HCT116 (cell line): ENCODE measurements at regions not wholly inside any gene's neighbourhood (a gene's known extent, or its start where the extent isn't known, plus 50 kb on each side); places are given as distances from the start of the nearest gene placed in this dataset.

ENCODE experiments used
- ATAC-seq: fragments of 200-7000 bp; cut with Tn5 transposase; 2 replicates; pipeline ENCODE4 v1.9.1; 2020; ENCODE audit warnings: mild to moderate bottlenecking, moderate library complexity
- BruUV-seq: library from RNA; stranded (reverse); fragments of 400-500 nt; replicated peaks from 2 replicates; lab custom pipeline; 2021; lab: Mats Ljungman, UMichigan
- CTCF ChIA-PET: fragments of 300-600 bp; sonication (Branson Sonifier 250); formaldehyde crosslinking; loops from one replicate; lab custom pipeline; 2021; ENCODE audit warnings: antibody characterized with exemption; lab: Charles Lee
- POLR2A ChIA-PET: fragments of 300-600, 350-600 bp; sonication (Branson Sonifier 250); formaldehyde crosslinking; loops from one replicate; lab custom pipeline; 2021; ENCODE audit warnings: antibody characterized with exemption; lab: Charles Lee
- RAD21 ChIA-PET, 2 experiments: fragments of 300-600 bp; sonication (Branson Sonifier 250); formaldehyde crosslinking; loops; one replicate each; lab custom pipeline; 2023; ENCODE audit warnings: low total read pairs in 2 of 2; ENCODE audit not compliant: uncharacterized antibody in 2 of 2, unreplicated experiment in 2 of 2, low non-redundant PET in 1 of 2; lab: Charles Lee
- DNase-seq: peaks from one replicate; pipeline ENCODE4 v3.0.0-alpha.2; 2010; ENCODE audit warnings: low read depth, low spot score
- H2AFZ ChIP-seq: fragments of 200-600 bp; shearing (Covaris generic), sonication (generic); 2 replicates; pipeline ENCODE4 v1.6.1; 2017; ENCODE audit warnings: low read depth, mixed run types, mixed read lengths, antibody characterized with exemption, low read length; ENCODE audit not compliant: poor library complexity, severe bottlenecking
- H3K27ac ChIP-seq: 2 replicates; pipeline ENCODE4 v1.5.1; 2012; ENCODE audit warnings: low read depth, low read length
- H3K27me3 ChIP-seq: fragments of 200-600 bp; sonication (generic); 2 replicates; pipeline ENCODE4 v1.6.1; 2016; ENCODE audit warnings: mixed run types, low read length, mixed read lengths; ENCODE audit not compliant: insufficient read depth
- H3K36me3 ChIP-seq, 2 experiments: fragments of 200-500 bp in 1 of 2; fragments of 200-600 bp in 1 of 2; sonication (Bioruptor generic) in 1 of 2; sonication (generic) in 1 of 2; 2 replicates each; pipeline versions ENCODE4 v1.5.1 to v1.6.1; 2014 to 2016; ENCODE audit warnings: low read length in 2 of 2, inconsistent platforms in 1 of 2, mixed read lengths in 1 of 2, mixed run types in 1 of 2; ENCODE audit not compliant: insufficient read depth in 2 of 2, control insufficient read depth in 1 of 2
- H3K4me1 ChIP-seq, 2 experiments: fragments of 200-600 bp in 1 of 2; sonication (generic) in 1 of 2; 2 replicates each; pipeline versions ENCODE4 v1.5.1 to v1.6.1; 2012 to 2017; ENCODE audit warnings: low read length in 2 of 2, inconsistent platforms in 1 of 2, mild to moderate bottlenecking in 1 of 2, mixed read lengths in 1 of 2, mixed run types in 1 of 2, moderate library complexity in 1 of 2; ENCODE audit not compliant: insufficient read depth in 2 of 2, control insufficient read depth in 1 of 2
- H3K4me2 ChIP-seq: fragments of 200-600 bp; sonication (generic); 2 replicates; pipeline ENCODE4 v1.6.1; 2017; ENCODE audit warnings: mixed run types, low read length, mixed read lengths
- H3K4me3 ChIP-seq, 2 experiments: fragments of 200-600 bp in 1 of 2; sonication (generic) in 1 of 2; replicated peaks in 1 of 2; 2 replicates each; pipeline ENCODE4 v1.5.1; 2011 to 2016; ENCODE audit warnings: low read length in 2 of 2, control low read depth in 1 of 2, low read depth in 1 of 2, mild to moderate bottlenecking in 1 of 2, mixed read lengths in 1 of 2, mixed run types in 1 of 2
- H3K79me2 ChIP-seq: fragments of 200-600 bp; sonication (generic); 2 replicates; pipeline ENCODE4 v1.6.1; 2017; ENCODE audit warnings: mild to moderate bottlenecking, mixed run types, low read length, moderate library complexity, mixed read lengths; ENCODE audit not compliant: insufficient read depth
- H3K9ac ChIP-seq: fragments of 200-600 bp; sonication (generic); 2 replicates; pipeline ENCODE4 v1.6.1; 2016; ENCODE audit warnings: low read length, mixed read lengths
- H3K9me2 ChIP-seq: fragments of 200-600 bp; sonication (generic), shearing (Covaris generic); 2 replicates; pipeline ENCODE4 v1.6.1; 2017; ENCODE audit warnings: mixed run types, mild to moderate bottlenecking, moderate library complexity; ENCODE audit not compliant: insufficient read depth
- H3K9me3 ChIP-seq, 2 experiments: fragments of 200-500 bp in 1 of 2; fragments of 200-600 bp in 1 of 2; sonication (Bioruptor generic) in 1 of 2; sonication (generic) in 1 of 2; 2 replicates each; pipeline ENCODE4 v1.6.1; 2014 to 2017; ENCODE audit warnings: low read length in 2 of 2, mixed read lengths in 2 of 2, inconsistent platforms in 1 of 2, low read depth in 1 of 2, mild to moderate bottlenecking in 1 of 2, mixed run types in 1 of 2, moderate library complexity in 1 of 2; ENCODE audit not compliant: control insufficient read depth in 1 of 2, insufficient read depth in 1 of 2
- H4K20me1 ChIP-seq: fragments of 200-600 bp; sonication (generic), shearing (Covaris generic); 2 replicates; pipeline ENCODE4 v1.6.1; 2017; ENCODE audit warnings: mixed run types, mild to moderate bottlenecking, moderate library complexity; ENCODE audit not compliant: insufficient read depth
- CBX3 ChIP-seq: IDR thresholded peaks from 2 replicates; pipeline ENCODE4 v1.6.1; 2012; ENCODE audit warnings: low read depth
- CEBPB ChIP-seq: IDR thresholded peaks from 2 replicates; pipeline ENCODE4 v1.6.1; 2012; ENCODE audit warnings: low read depth
- EGR1 ChIP-seq: IDR thresholded peaks from 2 replicates; pipeline ENCODE4 v1.6.1; 2012; ENCODE audit warnings: low read depth
- ELF1 ChIP-seq: IDR thresholded peaks from 2 replicates; pipeline ENCODE4 v1.6.1; 2012; ENCODE audit warnings: low read depth, borderline replicate concordance
- EZH2phosphoT487 ChIP-seq: fragments of 200-600 bp; IDR thresholded peaks from 2 replicates; pipeline ENCODE4 v1.6.1; 2018; ENCODE audit warnings: antibody characterized with exemption, borderline replicate concordance
- FOSL1 ChIP-seq: IDR thresholded peaks from 2 replicates; pipeline ENCODE4 v1.6.1; 2012; ENCODE audit warnings: low read depth
- JUND ChIP-seq: IDR thresholded peaks from 2 replicates; pipeline ENCODE4 v1.6.1; 2012
- POLR2A ChIP-seq: IDR thresholded peaks from 2 replicates; pipeline ENCODE4 v1.7.0; 2011; ENCODE audit warnings: borderline replicate concordance; ENCODE audit not compliant: insufficient read depth, insufficient read length; ENCODE audit errors: extremely low read depth
- POLR2AphosphoS5 ChIP-seq: IDR thresholded peaks from 2 replicates; pipeline ENCODE4 v1.6.1; 2011; ENCODE audit warnings: mild to moderate bottlenecking, low read depth, low read length, moderate library complexity
- RAD21 ChIP-seq: IDR thresholded peaks from 2 replicates; pipeline ENCODE4 v1.6.1; 2012; ENCODE audit warnings: low read depth, mild to moderate bottlenecking
- REST ChIP-seq: IDR thresholded peaks from 2 replicates; pipeline ENCODE4 v1.6.1; 2012; ENCODE audit warnings: low read depth
- SIN3A ChIP-seq: IDR thresholded peaks from 2 replicates; pipeline ENCODE4 v1.6.1; 2012; ENCODE audit warnings: low read depth
- SP1 ChIP-seq: IDR thresholded peaks from 2 replicates; pipeline ENCODE4 v1.6.1; 2012; ENCODE audit warnings: low read depth
- SRF ChIP-seq: IDR thresholded peaks from 2 replicates; pipeline ENCODE4 v1.6.1; 2012; ENCODE audit warnings: low read depth
- YY1 ChIP-seq: IDR thresholded peaks from 2 replicates; pipeline ENCODE4 v1.6.1; 2011; ENCODE audit warnings: low read length, low read depth, moderate library complexity, mild to moderate bottlenecking; ENCODE audit not compliant: insufficient replicate concordance; ENCODE audit errors: extremely low read depth
- ZFX ChIP-seq: fragments of 450-650 bp; IDR thresholded peaks from 2 replicates; pipeline ENCODE4 v1.6.1; 2017
- ZNF274 ChIP-seq: fragments of 200-500 bp; sonication (Bioruptor generic); IDR thresholded peaks from 2 replicates; pipeline ENCODE4 v1.6.1; 2014; ENCODE audit warnings: mild to moderate bottlenecking, low read depth, low read length, inconsistent platforms
- intact Hi-C: fragments of 100-400 bp; cut with micrococcal nuclease; formaldehyde crosslinking; loops from 2 replicates; pipeline ENCODE4 v1.10.0; 2022
- TF ChIP-seq, protein P1 (sequence below): IDR thresholded peaks from 2 replicates; pipeline ENCODE4 v1.6.1; 2012
- TF ChIP-seq, protein P2 (sequence below): IDR thresholded peaks from 2 replicates; pipeline ENCODE4 v1.6.1; 2012

DNA sequence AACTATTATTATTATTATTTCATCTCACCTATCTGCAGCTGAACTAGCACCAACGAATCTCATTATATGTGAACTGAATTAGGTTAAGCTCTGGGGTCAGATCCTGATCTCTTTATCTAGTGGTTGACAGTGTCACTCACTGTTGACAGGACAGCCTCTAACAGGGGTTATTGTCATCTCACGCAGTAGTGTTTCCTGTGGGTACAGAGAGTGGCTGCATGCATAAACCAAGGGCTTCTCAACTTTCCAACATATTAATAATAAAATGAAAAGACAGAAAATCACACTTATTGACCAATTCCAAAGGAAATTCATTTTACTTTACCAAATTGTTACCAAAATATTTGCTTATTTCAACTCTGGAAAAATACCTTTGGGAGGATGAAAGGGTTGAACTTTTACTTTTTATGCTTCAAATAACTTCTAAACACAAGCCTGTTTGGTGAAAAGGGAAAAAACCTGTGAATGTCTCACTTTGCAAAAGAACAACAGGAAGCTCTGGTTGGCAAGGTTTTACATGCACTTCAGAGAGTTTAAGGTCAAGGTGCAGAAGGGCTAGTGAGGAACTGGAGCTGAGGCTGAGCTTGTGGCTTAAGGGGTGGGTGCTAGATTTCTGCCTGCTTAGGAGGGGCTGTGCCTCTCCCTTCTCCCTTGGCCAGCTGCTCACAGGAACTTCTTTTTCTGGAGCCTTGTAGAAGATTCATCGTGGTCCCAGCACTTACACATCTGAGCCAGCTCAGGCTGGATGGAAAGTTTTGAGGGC lies 72.6 kb downstream of the CTAGE1 start:
- BruUV-seq: no TSS peak
- Histone ChIP-seq H3K79me2 (no peaks in the 10 kb centered on the region), H3K9ac (no peak overlapping the region), H3K36me3 (no peaks in the 10 kb centered on the region), H3K9me3 (no peaks in the 10 kb centered on the region), H3K27ac (no peak overlapping the region), H3K27me3 (no peaks in the 10 kb centered on the region), H3K4me3 (no peak overlapping the region), H4K20me1 (no peaks in the 10 kb centered on the region), H3K4me1 (peaks cover 29 to 45% of the 10 kb centered on the region in 2 experiments), H3K9me2 (no peaks in the 10 kb centered on the region), H3K4me2 (no peak overlapping the region), H2AFZ (no peak overlapping the region)
- TF ChIP-seq SRF (no peak), SP1 (no peak), JUND (no peak), CBX3 (no peak), RAD21 (no peak), EZH2phosphoT487 (no peak), ELF1 (no peak), POLR2AphosphoS5 (no peak), EGR1 (no peak), SIN3A (no peak), POLR2A (no peak), ZNF274 (no peak), CEBPB (no peak)
- TF ChIP-seq, protein P1, sequence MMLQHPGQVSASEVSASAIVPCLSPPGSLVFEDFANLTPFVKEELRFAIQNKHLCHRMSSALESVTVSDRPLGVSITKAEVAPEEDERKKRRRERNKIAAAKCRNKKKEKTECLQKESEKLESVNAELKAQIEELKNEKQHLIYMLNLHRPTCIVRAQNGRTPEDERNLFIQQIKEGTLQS: no peak
- RAD21 ChIA-PET: no interaction called here
- POLR2A ChIA-PET: no interaction called here
- ATAC-seq: no peak
- CTCF ChIA-PET: no interaction called here
- DNase-seq: no peak
- intact Hi-C loops: no loop called here

DNA sequence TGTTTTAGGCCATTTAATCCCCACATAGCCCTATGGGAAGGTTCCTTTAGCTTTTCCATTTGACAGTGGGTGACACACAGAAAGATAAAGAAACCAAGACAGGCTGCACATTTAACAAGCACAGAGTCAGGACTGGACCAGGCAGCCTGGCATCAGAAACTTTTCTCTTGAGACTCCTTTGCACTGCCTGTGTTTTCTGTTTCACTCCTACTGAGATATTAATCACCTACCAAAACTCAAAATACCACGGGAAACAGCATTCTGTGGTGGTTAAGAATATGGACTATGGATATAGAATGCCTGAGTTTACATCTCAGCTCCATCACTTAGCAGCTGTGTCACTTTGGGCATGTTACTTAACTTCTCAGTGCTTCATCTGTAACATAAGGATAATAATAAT lies 73.3 kb downstream of the CTAGE1 start:
- ChIA-PET CTCF (no interaction called here), RAD21 (no interaction called here), POLR2A (no interaction called here)
- H3K9me2 ChIP-seq: no peaks in the 10 kb centered on the region
- no peaks in the 10 kb centered on the region for H3K79me2 ChIP-seq
- H2AFZ ChIP-seq: no peak overlapping the region
- DNase-seq: no peak
- no peaks in the 10 kb centered on the region for H3K36me3 ChIP-seq
- no peaks in the 10 kb centered on the region for H3K9me3 ChIP-seq
- no peak overlapping the region for H3K9ac ChIP-seq
- no TSS peak for BruUV-seq
- no peaks in the 10 kb centered on the region for H3K27me3 ChIP-seq
- H3K4me3 ChIP-seq: no peak overlapping the region
- no peak overlapping the region for H3K27ac ChIP-seq
- H3K4me2 ChIP-seq: no peak overlapping the region
- intact Hi-C loops: no loop called here
- ATAC-seq: no peak
- H3K4me1 ChIP-seq: peaks cover 29 to 45% of the 10 kb centered on the region in 2 experiments
- H4K20me1 ChIP-seq: no peaks in the 10 kb centered on the region
- TF ChIP-seq FOSL1 (no peak), SRF (no peak), EGR1 (no peak), SP1 (no peak), POLR2AphosphoS5 (no peak), YY1 (no peak), JUND (no peak), REST (no peak), POLR2A (no peak), EZH2phosphoT487 (no peak), ZFX (no peak)
- TF ChIP-seq, protein P2, sequence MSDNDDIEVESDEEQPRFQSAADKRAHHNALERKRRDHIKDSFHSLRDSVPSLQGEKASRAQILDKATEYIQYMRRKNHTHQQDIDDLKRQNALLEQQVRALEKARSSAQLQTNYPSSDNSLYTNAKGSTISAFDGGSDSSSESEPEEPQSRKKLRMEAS: no peak
- TF ChIP-seq, protein P1: no peak
